ENCODE measurements at regions not wholly inside any gene's neighbourhood (a gene's known extent, or its start where the extent isn't known, plus 50 kb on each side); places are given as distances from the start of the nearest gene placed in this dataset.
"Not testable (repeated sequence)": the region's sequence is repeated elsewhere in the genome, so short reads cannot be mapped to it uniquely, and the experiment has no call there.

- DNase-seq = no peak
Observed at GRCh38 chr6:71730284-71730683, 156.1 kb upstream of the RIMS1 start.

GRCh38 chr6:71733970-71734899 is 152.1 kb upstream of the RIMS1 start:
- DNase-seq = no peak

DNA sequence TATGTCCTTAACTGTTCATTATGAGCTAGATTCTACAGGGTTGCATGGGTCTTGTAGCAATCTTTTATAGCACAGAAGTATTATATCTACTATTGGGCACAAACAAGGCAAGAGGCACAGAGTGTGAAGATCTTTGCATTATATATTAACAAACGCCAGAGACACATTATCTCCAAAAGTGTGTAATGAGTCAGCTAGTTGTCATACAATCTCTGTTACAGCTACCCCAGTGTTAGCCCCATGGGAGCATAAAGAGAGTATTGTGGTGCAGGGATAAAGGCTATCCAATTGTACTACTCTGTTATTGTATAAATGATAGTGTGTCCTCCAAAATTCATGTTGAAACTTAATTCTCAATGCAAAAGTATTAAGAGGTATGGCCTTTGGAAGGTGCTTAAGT is 148.4 kb upstream of the RIMS1 start:
- no peak for DNase-seq

DNA sequence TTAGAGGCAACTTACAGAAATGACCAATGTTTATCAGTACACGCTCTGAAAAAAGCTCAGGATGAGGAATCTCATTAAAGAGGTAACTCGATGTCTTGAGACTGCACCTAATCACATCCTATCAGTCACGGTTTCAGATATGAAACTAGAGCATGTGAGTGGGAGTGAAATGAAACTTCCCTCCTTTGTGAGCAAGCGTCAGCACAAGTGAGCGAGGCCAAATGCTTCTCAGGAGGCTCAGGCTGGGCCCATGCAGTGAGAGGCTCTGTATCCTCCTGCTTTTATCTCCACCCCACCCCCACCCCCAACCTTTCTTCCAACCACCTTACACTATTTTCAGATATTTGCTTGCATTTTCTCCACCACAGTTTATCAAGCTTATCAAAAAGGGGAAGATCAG is 140.8 kb upstream of the RIMS1 start:
- DNase-seq = no peak

- no peak for DNase-seq
Observed at GRCh38 chr6:71766146-71766760, 120.1 kb upstream of the RIMS1 start.

GRCh38 chr6:71766796-71767195 is 119.6 kb upstream of the RIMS1 start:
- no peak for DNase-seq

DNA sequence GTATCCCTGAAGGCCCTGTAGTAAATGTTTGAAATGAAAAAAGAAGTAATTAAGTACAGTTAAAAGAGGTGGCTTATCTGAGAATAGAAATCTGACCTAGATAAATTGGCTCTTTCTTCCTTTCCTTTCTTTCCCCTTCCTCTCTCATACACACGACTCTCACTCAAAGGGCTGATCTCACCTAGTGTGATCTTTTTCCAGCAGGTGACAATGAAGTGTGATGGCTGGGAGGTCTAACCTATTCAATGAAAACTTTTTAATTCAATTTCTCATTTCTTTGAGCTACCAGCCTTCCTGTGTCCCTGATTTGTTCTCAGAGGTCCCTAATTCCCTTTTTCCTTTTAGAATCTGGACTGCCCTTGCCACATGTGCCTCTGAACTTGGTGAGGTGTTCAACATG is 118.0 kb upstream of the RIMS1 start:
- DNase-seq = no peak

GRCh38 chr6:71808865-71809264 is 77.5 kb upstream of the RIMS1 start:
- DNase-seq = no peak

- no peak for DNase-seq
Observed at GRCh38 chr6:71810880-71811279, 75.5 kb upstream of the RIMS1 start.

DNA sequence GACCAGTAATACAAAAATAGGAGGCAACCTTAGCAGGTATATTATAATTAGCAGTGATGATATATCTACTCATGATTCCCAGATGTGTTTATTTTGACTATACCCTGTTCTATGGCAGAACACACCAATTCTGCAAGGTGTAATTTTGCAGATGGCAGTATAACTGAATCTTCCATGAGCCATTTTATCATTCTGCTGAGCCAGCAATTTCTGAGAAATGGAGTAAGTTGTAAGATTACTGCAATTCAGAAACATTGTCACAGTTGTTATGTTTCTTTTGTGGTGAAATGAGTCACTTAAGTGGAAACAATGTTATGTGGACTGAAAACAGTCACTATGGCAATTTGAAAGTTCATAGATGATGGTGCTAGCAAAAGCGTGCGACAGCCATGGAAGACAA is 63.7 kb upstream of the RIMS1 start:
- DNase-seq = no peak

DNA sequence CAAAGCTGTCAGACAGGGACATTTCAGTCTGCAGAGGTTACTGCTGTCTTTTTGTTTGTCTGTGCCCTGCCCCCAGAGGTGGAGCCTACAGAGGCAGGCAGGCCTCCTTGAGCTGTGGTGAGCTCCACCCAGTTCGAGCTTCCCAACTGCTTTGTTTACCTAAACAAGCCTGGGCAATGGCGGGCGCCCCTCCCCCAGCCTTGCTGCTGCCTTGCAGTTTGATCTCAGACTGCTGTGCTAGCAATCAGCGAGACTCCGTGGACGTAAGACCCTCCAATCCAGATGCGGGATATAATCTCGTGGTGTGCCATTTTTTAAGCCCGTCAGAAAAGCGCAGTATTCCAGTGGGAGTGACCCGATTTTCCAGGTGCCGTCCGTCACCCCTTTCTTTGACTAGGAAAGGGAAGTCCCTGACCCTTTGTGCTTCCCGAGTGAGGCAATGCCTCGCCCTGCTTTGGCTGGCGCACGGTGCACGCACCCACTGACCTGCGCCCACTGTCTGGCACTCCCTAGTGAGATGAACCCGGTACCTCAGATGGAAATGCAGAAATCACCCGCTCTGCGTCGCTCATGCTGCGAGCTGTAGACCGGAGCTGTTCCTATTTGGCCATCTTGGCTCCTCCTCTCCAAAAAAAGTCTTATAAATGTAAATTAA is 54.1 kb upstream of the RIMS1 start:
- DNase-seq = not testable (repeated sequence)
